ENCODE measurements at regions not wholly inside any gene's neighbourhood (a gene's known extent, or its start where the extent isn't known, plus 50 kb on each side); places are given as distances from the start of the nearest gene placed in this dataset.

- Histone ChIP-seq H3K18ac (ENCODE audit: low read length) (no peak overlapping the region), H3K23ac (ENCODE audit: low read depth, low read length, poor library complexity) (no peak overlapping the region)
- WGBS, 2 donors (ENCODE audit: extremely low coverage in 2 of 2, insufficient read length in 2 of 2, insufficient replicate concordance in 1 of 2) = no CpG with 5 or more reads among the region's 6 CpGs
Observed at GRCh38 chr7:135822376-135822775, 73.8 kb upstream of the FAM180A start.

GRCh38 chr7:135817583-135817982 lies 69.0 kb upstream of the FAM180A start:
- Histone ChIP-seq H3K27ac (replicated peaks; ENCODE audit: low read length) (no peak overlapping the region), H3K4me1 (ENCODE audit: control insufficient read depth in 2 of 2, insufficient read depth in 1 of 2, low read depth in 1 of 2, low read length in 2 of 2) (no peaks in the 10 kb centered on the region), H3K4me2 (ENCODE audit: insufficient read depth, low read length, poor library complexity, severe bottlenecking) (no peak overlapping the region), H3K4me3 (ENCODE audit: low read length in 2 of 2) (no peak overlapping the region), H2AK5ac (ENCODE audit: low read depth, low read length) (no peak overlapping the region), H3K36me3 (replicated peaks in 1 of 2; ENCODE audit: control insufficient read depth in 2 of 2, insufficient read depth in 2 of 2, low read length in 2 of 2) (no peaks in the 10 kb centered on the region), H2BK15ac (ENCODE audit: low read length) (no peak overlapping the region), H3K9ac (ENCODE audit: low read depth, low read length, poor library complexity) (no peak overlapping the region), H3K9me3 (replicated peaks in 1 of 2; ENCODE audit: control insufficient read depth in 2 of 2, insufficient read depth in 1 of 2, low read depth in 1 of 2, low read length in 2 of 2) (no peaks in the 10 kb centered on the region), H3K18ac (ENCODE audit: low read length) (no peak overlapping the region), H2BK12ac (ENCODE audit: low read length) (no peak overlapping the region), H3K27me3 (ENCODE audit: control insufficient read depth in 3 of 3, insufficient read depth in 3 of 3, low read depth in 1 of 3, low read length in 3 of 3) (peaks cover 0 to 9% (median 0%) of the 10 kb centered on the region in 3 experiments), H3K4ac (ENCODE audit: low read length) (no peak overlapping the region), H3K23ac (ENCODE audit: low read depth, low read length, poor library complexity) (no peak overlapping the region), H3K14ac (ENCODE audit: low read length) (no peak overlapping the region), H4K8ac (ENCODE audit: low read depth, low read length) (no peak overlapping the region), H2AFZ (ENCODE audit: low read length) (no peak overlapping the region), H2BK5ac (ENCODE audit: low read length) (no peak overlapping the region), H4K91ac (ENCODE audit: low read depth, low read length, poor library complexity) (no peak overlapping the region), H3K79me1 (ENCODE audit: low read depth, low read length) (no peaks in the 10 kb centered on the region), H2BK120ac (ENCODE audit: low read depth, low read length) (no peak overlapping the region)
- DNase-seq (ENCODE audit: low spot score) = no peak
- WGBS, 2 donors (ENCODE audit: extremely low coverage in 2 of 2, insufficient read length in 2 of 2, insufficient replicate concordance in 1 of 2) = no CpG with 5 or more reads among the region's 11 CpGs

More at GRCh38 chr7:135822376-135822775, 73.8 kb upstream of the FAM180A start:
- Histone ChIP-seq H2BK5ac (ENCODE audit: low read length) (no peak overlapping the region), H3K4me2 (ENCODE audit: insufficient read depth, low read length, poor library complexity, severe bottlenecking) (no peak overlapping the region), H3K4me1 (ENCODE audit: control insufficient read depth in 2 of 2, insufficient read depth in 1 of 2, low read depth in 1 of 2, low read length in 2 of 2) (no peaks in the 10 kb centered on the region), H3K27me3 (ENCODE audit: control insufficient read depth in 3 of 3, insufficient read depth in 3 of 3, low read depth in 1 of 3, low read length in 3 of 3) (peaks cover 0 to 20% (median 0%) of the 10 kb centered on the region in 3 experiments), H3K4me3 (ENCODE audit: low read length in 2 of 2) (no peak overlapping the region), H3K9me3 (replicated peaks in 1 of 2; ENCODE audit: control insufficient read depth in 2 of 2, insufficient read depth in 1 of 2, low read depth in 1 of 2, low read length in 2 of 2) (no peaks in the 10 kb centered on the region), H2AK5ac (ENCODE audit: low read depth, low read length) (no peak overlapping the region), H3K27ac (replicated peaks; ENCODE audit: low read length) (no peak overlapping the region), H4K91ac (ENCODE audit: low read depth, low read length, poor library complexity) (no peak overlapping the region), H4K8ac (ENCODE audit: low read depth, low read length) (no peak overlapping the region), H3K79me1 (ENCODE audit: low read depth, low read length) (no peaks in the 10 kb centered on the region), H3K14ac (ENCODE audit: low read length) (no peak overlapping the region), H3K36me3 (replicated peaks in 1 of 2; ENCODE audit: control insufficient read depth in 2 of 2, insufficient read depth in 2 of 2, low read length in 2 of 2) (no peaks in the 10 kb centered on the region), H2BK15ac (ENCODE audit: low read length) (no peak overlapping the region), H2BK12ac (ENCODE audit: low read length) (no peak overlapping the region), H2AFZ (ENCODE audit: low read length) (no peak overlapping the region), H3K9ac (ENCODE audit: low read depth, low read length, poor library complexity) (no peak overlapping the region), H3K4ac (ENCODE audit: low read length) (no peak overlapping the region), H2BK120ac (ENCODE audit: low read depth, low read length) (no peak overlapping the region)
- no peak for DNase-seq (ENCODE audit: low spot score)

GRCh38 chr7:135815033-135815432 lies 66.4 kb upstream of the FAM180A start:
- H3K9ac ChIP-seq (ENCODE audit: low read depth, low read length, poor library complexity) = no peak overlapping the region
- H3K4me1 ChIP-seq (ENCODE audit: control insufficient read depth in 2 of 2, insufficient read depth in 1 of 2, low read depth in 1 of 2, low read length in 2 of 2) = no peaks in the 10 kb centered on the region
- DNase-seq (ENCODE audit: low spot score) = no peak
- H2BK15ac ChIP-seq (ENCODE audit: low read length) = no peak overlapping the region
- H3K14ac ChIP-seq (ENCODE audit: low read length) = no peak overlapping the region
- H2AK5ac ChIP-seq (ENCODE audit: low read depth, low read length) = no peak overlapping the region
- no peak overlapping the region for H4K8ac ChIP-seq (ENCODE audit: low read depth, low read length)
- no peak overlapping the region for H3K4me3 ChIP-seq (ENCODE audit: low read length in 2 of 2)
- H3K23ac ChIP-seq (ENCODE audit: low read depth, low read length, poor library complexity) = no peak overlapping the region
- no CpG with 5 or more reads among the region's 3 CpGs for whole genome bisulfite sequencing, 2 donors (ENCODE audit: extremely low coverage in 2 of 2, insufficient read length in 2 of 2, insufficient replicate concordance in 1 of 2)
- no peaks in the 10 kb centered on the region for H3K36me3 ChIP-seq (replicated peaks in 1 of 2; ENCODE audit: control insufficient read depth in 2 of 2, insufficient read depth in 2 of 2, low read length in 2 of 2)
- H3K4ac ChIP-seq (ENCODE audit: low read length) = no peak overlapping the region
- H3K18ac ChIP-seq (ENCODE audit: low read length) = no peak overlapping the region
- H4K91ac ChIP-seq (ENCODE audit: low read depth, low read length, poor library complexity) = no peak overlapping the region
- H2BK120ac ChIP-seq (ENCODE audit: low read depth, low read length) = no peak overlapping the region
- no peak overlapping the region for H3K4me2 ChIP-seq (ENCODE audit: insufficient read depth, low read length, poor library complexity, severe bottlenecking)
- no peak overlapping the region for H2BK5ac ChIP-seq (ENCODE audit: low read length)
- peaks cover 0 to 6% (median 0%) of the 10 kb centered on the region in 3 experiments for H3K27me3 ChIP-seq (ENCODE audit: control insufficient read depth in 3 of 3, insufficient read depth in 3 of 3, low read depth in 1 of 3, low read length in 3 of 3)
- H2BK12ac ChIP-seq (ENCODE audit: low read length) = no peak overlapping the region
- H3K9me3 ChIP-seq (replicated peaks in 1 of 2; ENCODE audit: control insufficient read depth in 2 of 2, insufficient read depth in 1 of 2, low read depth in 1 of 2, low read length in 2 of 2) = no peaks in the 10 kb centered on the region
- no peak overlapping the region for H2AFZ ChIP-seq (ENCODE audit: low read length)
- no peak overlapping the region for H3K27ac ChIP-seq (replicated peaks; ENCODE audit: low read length)
- H3K79me1 ChIP-seq (ENCODE audit: low read depth, low read length) = no peaks in the 10 kb centered on the region

- H2BK12ac ChIP-seq (ENCODE audit: low read length) = no peak overlapping the region
- H2BK5ac ChIP-seq (ENCODE audit: low read length) = no peak overlapping the region
- H3K4ac ChIP-seq (ENCODE audit: low read length) = no peak overlapping the region
- H3K9ac ChIP-seq (ENCODE audit: low read depth, low read length, poor library complexity) = no peak overlapping the region
- no peak overlapping the region for H2BK120ac ChIP-seq (ENCODE audit: low read depth, low read length)
- H3K14ac ChIP-seq (ENCODE audit: low read length) = no peak overlapping the region
- WGBS, 2 donors (ENCODE audit: extremely low coverage in 2 of 2, insufficient read length in 2 of 2, insufficient replicate concordance in 1 of 2) = no CpG with 5 or more reads among the region's 8 CpGs
- H3K18ac ChIP-seq (ENCODE audit: low read length) = no peak overlapping the region
- no peak overlapping the region for H3K23ac ChIP-seq (ENCODE audit: low read depth, low read length, poor library complexity)
- DNase-seq (ENCODE audit: low spot score) = no peak
- H4K8ac ChIP-seq (ENCODE audit: low read depth, low read length) = no peak overlapping the region
- H4K91ac ChIP-seq (ENCODE audit: low read depth, low read length, poor library complexity) = no peak overlapping the region
- H2AFZ ChIP-seq (ENCODE audit: low read length) = no peak overlapping the region
- no peaks in the 10 kb centered on the region for H3K27me3 ChIP-seq (ENCODE audit: control insufficient read depth in 3 of 3, insufficient read depth in 3 of 3, low read depth in 1 of 3, low read length in 3 of 3)
- no peaks in the 10 kb centered on the region for H3K9me3 ChIP-seq (replicated peaks in 1 of 2; ENCODE audit: control insufficient read depth in 2 of 2, insufficient read depth in 1 of 2, low read depth in 1 of 2, low read length in 2 of 2)
- no peak overlapping the region for H3K27ac ChIP-seq (replicated peaks; ENCODE audit: low read length)
- peaks cover 0 to 5% of the 10 kb centered on the region in 2 donors for H3K4me1 ChIP-seq (ENCODE audit: control insufficient read depth in 2 of 2, insufficient read depth in 1 of 2, low read depth in 1 of 2, low read length in 2 of 2)
- H3K4me2 ChIP-seq (ENCODE audit: insufficient read depth, low read length, poor library complexity, severe bottlenecking) = no peak overlapping the region
- no peaks in the 10 kb centered on the region for H3K79me1 ChIP-seq (ENCODE audit: low read depth, low read length)
- H2AK5ac ChIP-seq (ENCODE audit: low read depth, low read length) = no peak overlapping the region
- H2BK15ac ChIP-seq (ENCODE audit: low read length) = no peak overlapping the region
- H3K36me3 ChIP-seq (replicated peaks in 1 of 2; ENCODE audit: control insufficient read depth in 2 of 2, insufficient read depth in 2 of 2, low read length in 2 of 2) = no peaks in the 10 kb centered on the region
- no peak overlapping the region for H3K4me3 ChIP-seq (ENCODE audit: low read length in 2 of 2)
Observed at GRCh38 chr7:135812148-135812547, 63.5 kb upstream of the FAM180A start.

Measured in neuronal stem cell (in vitro differentiated cells).